H1 (cell line): ENCODE measurements at regions not wholly inside any gene's neighbourhood (a gene's known extent, or its start where the extent isn't known, plus 50 kb on each side); places are given as distances from the start of the nearest gene placed in this dataset.

Source experiments
- CTCF ChIA-PET: fragments of 300-600 bp; sonication (Branson Sonifier 250); formaldehyde crosslinking; loops from one replicate; lab custom pipeline; 2021; ENCODE audit not compliant: partially characterized antibody; lab: Charles Lee
- POLR2A ChIA-PET: fragments of 300-600 bp; sonication (Branson Sonifier 250); formaldehyde crosslinking; loops from one replicate; lab custom pipeline; 2021; ENCODE audit warnings: inconsistent platforms; ENCODE audit not compliant: partially characterized antibody; lab: Charles Lee
- DNase-seq, 2 experiments: peaks; one replicate each; pipeline versions ENCODE4 v3.0.0 to v3.0.0-alpha.2; 2010 to 2022; ENCODE audit warnings: low spot score in 2 of 2, low read depth in 1 of 2, mixed read lengths in 1 of 2
- FAIRE-seq: peaks from 2 replicates; lab custom pipeline; 2011; peaks lifted over from hg19 to GRCh38; lab: Jason Lieb, UNC
- H2AFZ ChIP-seq: 2 replicates; pipeline ENCODE4 v1.8.1; 2012; ENCODE audit warnings: low read length, inconsistent platforms
- H2AK5ac ChIP-seq: 2 replicates; pipeline ENCODE4 v1.6.1; 2013; ENCODE audit warnings: low read depth, low read length
- H2BK120ac ChIP-seq: replicated peaks from 2 replicates; pipeline ENCODE3; 2013; ENCODE audit warnings: low read depth, low read length, inconsistent platforms
- H2BK12ac ChIP-seq: 2 replicates; pipeline ENCODE4 v1.6.1; 2013; ENCODE audit warnings: low read depth, low read length
- H2BK15ac ChIP-seq: 2 replicates; pipeline ENCODE4 v1.6.1; 2013; ENCODE audit warnings: low read length
- H2BK20ac ChIP-seq: 2 replicates; pipeline ENCODE4 v1.6.1; 2013; ENCODE audit warnings: low read length
- H2BK5ac ChIP-seq: 2 replicates; pipeline ENCODE4 v1.6.1; 2013; ENCODE audit warnings: low read depth, low read length
- H3K14ac ChIP-seq: 2 replicates; pipeline ENCODE4 v1.6.1; 2013; ENCODE audit warnings: inconsistent platforms; ENCODE audit not compliant: insufficient read length
- H3K18ac ChIP-seq: 2 replicates; pipeline ENCODE4 v1.6.1; 2013; ENCODE audit warnings: low read length; ENCODE audit errors: extremely low read depth
- H3K23ac ChIP-seq: 2 replicates; pipeline ENCODE4 v1.6.1; 2013; ENCODE audit warnings: inconsistent platforms; ENCODE audit not compliant: insufficient read length
- H3K23me2 ChIP-seq: 2 replicates; pipeline ENCODE4 v1.6.1; 2013; ENCODE audit warnings: low read depth, low read length
- H3K27ac ChIP-seq: 2 replicates; pipeline ENCODE4 v1.6.1; 2011; ENCODE audit warnings: low read depth, low read length, inconsistent platforms
- H3K27me3 ChIP-seq, 4 experiments: replicated peaks in 1 of 4; 1 replicate in 1 of 4; 2 replicates in 3 of 4; pipeline versions ENCODE4 v1.6.1 to v1.8.1; 2011 to 2013; ENCODE audit warnings: low read length in 3 of 4, mild to moderate bottlenecking in 3 of 4, inconsistent platforms in 2 of 4, mixed read lengths in 2 of 4, moderate library complexity in 1 of 4; ENCODE audit not compliant: control insufficient read depth in 3 of 4, insufficient read depth in 3 of 4; ENCODE audit errors: extremely low read depth in 1 of 4
- H3K36me3 ChIP-seq, 4 experiments: 2 replicates each; pipeline versions ENCODE4 v1.6.1 to v1.8.1; 2011 to 2013; ENCODE audit warnings: mild to moderate bottlenecking in 4 of 4, low read length in 3 of 4, moderate library complexity in 2 of 4, control low read depth in 1 of 4, inconsistent platforms in 1 of 4; ENCODE audit not compliant: insufficient read depth in 4 of 4, control insufficient read depth in 2 of 4
- H3K4ac ChIP-seq: replicated peaks from 2 replicates; pipeline ENCODE3; 2013; ENCODE audit warnings: low read length, low read depth, mixed read lengths, inconsistent platforms; ENCODE audit not compliant: insufficient read length
- H3K4me1 ChIP-seq, 4 experiments: replicated peaks in 1 of 4; 1 replicate in 1 of 4; 2 replicates in 3 of 4; pipeline versions ENCODE4 v1.6.1 to v1.8.1; 2011 to 2013; ENCODE audit warnings: low read length in 3 of 4, inconsistent platforms in 2 of 4, mixed read lengths in 1 of 4; ENCODE audit not compliant: insufficient read depth in 4 of 4, control insufficient read depth in 3 of 4
- H3K4me2 ChIP-seq, 2 experiments: 2 replicates each; pipeline versions ENCODE4 v1.6.1 to v1.8.1; 2011 to 2013; ENCODE audit warnings: low read depth in 2 of 2, low read length in 2 of 2, control low read depth in 1 of 2, inconsistent platforms in 1 of 2, mild to moderate bottlenecking in 1 of 2; ENCODE audit not compliant: insufficient read depth in 1 of 2
- H3K4me3 ChIP-seq, 4 experiments: fragments of 200-600, 300-600 bp in 1 of 4; sonication (generic), shearing (Covaris generic), sonication (Bioruptor Twin) in 1 of 4; 2 replicates each; pipeline versions ENCODE4 v1.5.1 to v1.8.1; 2011 to 2016; ENCODE audit warnings: low read length in 4 of 4, low read depth in 3 of 4, control low read depth in 2 of 4, inconsistent platforms in 2 of 4, mild to moderate bottlenecking in 2 of 4, mixed read lengths in 1 of 4, moderate library complexity in 1 of 4; ENCODE audit not compliant: insufficient read depth in 2 of 4; ENCODE audit errors: extremely low read depth in 1 of 4
- H3K56ac ChIP-seq: replicated peaks from 2 replicates; pipeline ENCODE3; 2013; ENCODE audit warnings: low read depth, mild to moderate bottlenecking, mixed read lengths, low read length, inconsistent platforms; ENCODE audit not compliant: insufficient read length
- H3K79me1 ChIP-seq: 2 replicates; pipeline ENCODE4 v1.6.1; 2013; ENCODE audit warnings: low read depth, low read length, control low read depth
- H3K79me2 ChIP-seq, 2 experiments: 2 replicates each; pipeline versions ENCODE4 v1.6.1 to v1.8.1; 2012 to 2013; ENCODE audit warnings: low read length in 2 of 2, mild to moderate bottlenecking in 2 of 2, inconsistent platforms in 1 of 2; ENCODE audit not compliant: insufficient read depth in 2 of 2, control insufficient read depth in 1 of 2
- H3K9ac ChIP-seq, 4 experiments: replicated peaks in 1 of 4; 1 replicate in 1 of 4; 2 replicates in 3 of 4; pipeline versions ENCODE4 v1.6.1 to v1.8.1; 2011 to 2013; ENCODE audit warnings: low read depth in 3 of 4, low read length in 3 of 4, control low read depth in 2 of 4, mild to moderate bottlenecking in 2 of 4, moderate library complexity in 2 of 4, inconsistent platforms in 1 of 4; ENCODE audit errors: extremely low read depth in 1 of 4
- H3K9me3 ChIP-seq, 2 experiments: 2 replicates each; pipeline versions ENCODE4 v1.6.1 to v1.8.1; 2012 to 2013; ENCODE audit warnings: mild to moderate bottlenecking in 2 of 2, moderate library complexity in 2 of 2, control low read depth in 1 of 2, inconsistent platforms in 1 of 2, low read depth in 1 of 2, low read length in 1 of 2, mixed read lengths in 1 of 2; ENCODE audit not compliant: insufficient read depth in 2 of 2
- H4K20me1 ChIP-seq, 2 experiments: replicated peaks in 1 of 2; 2 replicates each; pipeline versions ENCODE3 to v1.8.1; 2011 to 2013; ENCODE audit warnings: inconsistent platforms in 2 of 2, low read length in 2 of 2, mild to moderate bottlenecking in 1 of 2; ENCODE audit not compliant: insufficient read depth in 2 of 2, control insufficient read depth in 1 of 2
- H4K5ac ChIP-seq: 2 replicates; pipeline ENCODE4 v1.6.1; 2013; ENCODE audit warnings: low read length, low read depth, mixed read lengths, inconsistent platforms; ENCODE audit not compliant: insufficient read length
- H4K8ac ChIP-seq: 2 replicates; pipeline ENCODE4 v1.8.0; 2013; ENCODE audit warnings: mild to moderate bottlenecking, moderate library complexity, low read length, inconsistent platforms; ENCODE audit not compliant: insufficient read depth; ENCODE audit errors: extremely low read depth
- H4K91ac ChIP-seq: replicated peaks from 2 replicates; pipeline ENCODE3; 2013; ENCODE audit warnings: low read length, mixed read lengths, inconsistent platforms; ENCODE audit not compliant: insufficient read length
- BRCA1 ChIP-seq: IDR thresholded peaks from 2 replicates; pipeline ENCODE4 v1.6.1; 2012; ENCODE audit warnings: low read depth, low read length, improper control_type of control experiment
- CBX8 ChIP-seq: fragments of 300-800, 300-1000 bp; sonication (generic); IDR thresholded peaks from 2 replicates; pipeline ENCODE4 v1.7.1; 2016; ENCODE audit warnings: low read depth, low read length, borderline replicate concordance
- FOSL1 ChIP-seq: IDR thresholded peaks from 2 replicates; pipeline ENCODE4 v1.6.1; 2011; ENCODE audit warnings: mild to moderate bottlenecking, low read depth, low read length, moderate library complexity; ENCODE audit not compliant: insufficient read depth
- RXRA ChIP-seq: IDR thresholded peaks from 2 replicates; pipeline ENCODE4 v1.6.1; 2011; ENCODE audit warnings: low read depth, mild to moderate bottlenecking, low read length, moderate library complexity; ENCODE audit not compliant: insufficient read depth
- SP1 ChIP-seq: IDR thresholded peaks from 2 replicates; pipeline ENCODE4 v1.6.1; 2011; ENCODE audit warnings: low read depth, low read length
- TAF1 ChIP-seq: IDR thresholded peaks from 2 replicates; pipeline ENCODE4 v1.6.1; 2011; ENCODE audit warnings: mild to moderate bottlenecking, low read depth, low read length
- WGBS, 2 experiments: shearing (Covaris generic) in 1 of 2; methylation state at CpG; one replicate each; pipeline versions ENCODE4 v1.1.6 to v1.1.7; 2013 to 2015; ENCODE audit warnings: low lambda C conversion rate in 2 of 2, mixed read lengths in 2 of 2, inconsistent platforms in 1 of 2, low coverage in 1 of 2, missing lambda C conversion rate in 1 of 2; ENCODE audit not compliant: insufficient replicate concordance in 2 of 2, insufficient coverage in 1 of 2, insufficient read length in 1 of 2; ENCODE audit errors: extremely low coverage in 1 of 2, missing lambda C conversion rate in 1 of 2; 5-methylcytosine and 5-hydroxymethylcytosine counted together
- TF ChIP-seq, protein P1 (sequence below): IDR thresholded peaks from 2 replicates; pipeline ENCODE4 v1.6.1; 2012; ENCODE audit warnings: low read length, inconsistent platforms
- TF ChIP-seq, protein P2 (sequence below), 3 experiments: IDR thresholded peaks; 1 replicate in 2 of 3; 2 replicates in 1 of 3; pipeline versions ENCODE4 v1.5.1 to v1.6.1; 2011; ENCODE audit warnings: low read length in 3 of 3, mild to moderate bottlenecking in 3 of 3, inconsistent platforms in 2 of 3, low read depth in 1 of 3, moderate library complexity in 1 of 3; ENCODE audit not compliant: insufficient read depth in 1 of 3; ENCODE audit errors: control extremely low read depth in 1 of 3

DNA sequence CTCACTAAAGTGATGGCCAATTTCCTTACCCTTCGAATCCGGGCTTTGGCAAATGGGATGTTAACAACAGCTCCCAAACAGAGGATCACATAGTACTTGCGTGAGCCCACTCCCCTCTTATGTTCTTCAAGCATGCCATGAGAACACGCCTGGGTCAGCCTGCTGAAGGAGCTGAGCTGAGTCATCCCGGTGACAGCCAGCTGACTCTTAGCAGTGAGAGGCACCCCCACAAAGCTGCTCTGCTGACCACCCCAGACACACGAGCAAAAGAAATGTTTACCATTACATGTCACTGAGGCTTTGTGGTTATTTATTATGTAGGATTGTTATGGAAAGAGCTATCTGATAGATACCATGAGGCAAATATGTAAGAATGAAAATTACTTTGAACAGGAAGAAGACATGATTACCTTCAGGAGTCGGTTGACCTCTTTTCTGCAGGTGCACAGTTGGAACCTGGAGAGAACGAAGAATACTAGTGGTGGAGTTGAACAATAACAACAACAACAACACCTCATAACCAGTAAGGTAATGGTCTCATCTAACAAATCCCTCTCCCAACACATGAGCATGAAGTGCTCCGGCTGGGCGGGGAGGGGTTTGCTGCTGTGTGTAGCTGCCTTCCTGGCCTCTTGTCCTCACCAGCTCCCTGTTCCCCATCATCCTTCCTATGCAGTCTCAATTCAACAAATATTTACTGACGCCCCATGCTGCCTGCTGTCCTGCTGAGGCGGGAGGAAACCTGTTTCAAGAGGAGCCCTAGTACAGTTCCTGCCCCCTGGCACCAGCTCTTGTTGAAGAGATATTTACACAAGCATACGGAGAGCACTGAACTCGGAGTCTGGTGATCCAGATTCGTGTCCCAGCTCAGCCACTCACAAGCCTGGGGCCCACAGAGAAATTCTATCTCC lies 69.4 kb upstream of the LHFPL2 start:
- no peak overlapping the region for H3K4me2 ChIP-seq
- 87% methylated on average over 15 of the region's 15 CpGs; no CpG with 5 or more reads in 1 of the 2 experiments for WGBS, 2 experiments
- H4K5ac ChIP-seq = no peak overlapping the region
- H4K8ac ChIP-seq = no peak overlapping the region
- H3K9ac ChIP-seq = no peak overlapping the region
- no peaks in the 10 kb centered on the region for H3K27me3 ChIP-seq
- H3K4me3 ChIP-seq = no peak overlapping the region
- H3K14ac ChIP-seq = no peak overlapping the region
- no peaks in the 10 kb centered on the region for H3K36me3 ChIP-seq
- no peak overlapping the region for H3K18ac ChIP-seq
- FAIRE-seq (no peak), DNase-seq (no peak)
- no peaks in the 10 kb centered on the region for H4K20me1 ChIP-seq
- H2BK15ac ChIP-seq = 0 out of 2 replicates have a peak overlapping the region, but pooled peaks have one; percentile 46
- H3K56ac ChIP-seq = no peak overlapping the region
- H3K23ac ChIP-seq = no peak overlapping the region
- peak overlapping the region; percentile 52; the same call in 1 of the 2 replicates for H2BK5ac ChIP-seq
- no peak overlapping the region for H3K27ac ChIP-seq
- no peak overlapping the region for H2BK120ac ChIP-seq
- no peaks in the 10 kb centered on the region for H3K79me1 ChIP-seq
- ChIA-PET POLR2A (no interaction called here), CTCF (interaction anchor here (0.9 to 1.2 kb wide), 2 partner anchors 9 to 19 kb away, joined by 3 to 5 read pairs; no protein-coding TSS in a partner anchor)
- no peak overlapping the region for H4K91ac ChIP-seq
- H2AFZ ChIP-seq = no peak overlapping the region
- H3K4ac ChIP-seq = peak overlapping the region; percentile 69
- H3K9me3 ChIP-seq = no peaks in the 10 kb centered on the region
- no peaks in the 10 kb centered on the region for H3K23me2 ChIP-seq
- no peak overlapping the region for H2AK5ac ChIP-seq
- H2BK12ac ChIP-seq = no peak overlapping the region
- no peak overlapping the region for H2BK20ac ChIP-seq
- H3K4me1 ChIP-seq = peaks cover 0 to 4% (median 2%) of the 10 kb centered on the region in 4 experiments; a peak in 3 of 7 replicates
- H3K79me2 ChIP-seq = no peaks in the 10 kb centered on the region
- TF ChIP-seq, protein P1, sequence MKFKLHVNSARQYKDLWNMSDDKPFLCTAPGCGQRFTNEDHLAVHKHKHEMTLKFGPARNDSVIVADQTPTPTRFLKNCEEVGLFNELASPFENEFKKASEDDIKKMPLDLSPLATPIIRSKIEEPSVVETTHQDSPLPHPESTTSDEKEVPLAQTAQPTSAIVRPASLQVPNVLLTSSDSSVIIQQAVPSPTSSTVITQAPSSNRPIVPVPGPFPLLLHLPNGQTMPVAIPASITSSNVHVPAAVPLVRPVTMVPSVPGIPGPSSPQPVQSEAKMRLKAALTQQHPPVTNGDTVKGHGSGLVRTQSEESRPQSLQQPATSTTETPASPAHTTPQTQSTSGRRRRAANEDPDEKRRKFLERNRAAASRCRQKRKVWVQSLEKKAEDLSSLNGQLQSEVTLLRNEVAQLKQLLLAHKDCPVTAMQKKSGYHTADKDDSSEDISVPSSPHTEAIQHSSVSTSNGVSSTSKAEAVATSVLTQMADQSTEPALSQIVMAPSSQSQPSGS = no peak
- no peak for TF ChIP-seq RXRA
- no peak for TF ChIP-seq BRCA1
- TF ChIP-seq FOSL1 = no peak
- TF ChIP-seq TAF1 = no peak
- no peak for TF ChIP-seq CBX8
- TF ChIP-seq, protein P2, sequence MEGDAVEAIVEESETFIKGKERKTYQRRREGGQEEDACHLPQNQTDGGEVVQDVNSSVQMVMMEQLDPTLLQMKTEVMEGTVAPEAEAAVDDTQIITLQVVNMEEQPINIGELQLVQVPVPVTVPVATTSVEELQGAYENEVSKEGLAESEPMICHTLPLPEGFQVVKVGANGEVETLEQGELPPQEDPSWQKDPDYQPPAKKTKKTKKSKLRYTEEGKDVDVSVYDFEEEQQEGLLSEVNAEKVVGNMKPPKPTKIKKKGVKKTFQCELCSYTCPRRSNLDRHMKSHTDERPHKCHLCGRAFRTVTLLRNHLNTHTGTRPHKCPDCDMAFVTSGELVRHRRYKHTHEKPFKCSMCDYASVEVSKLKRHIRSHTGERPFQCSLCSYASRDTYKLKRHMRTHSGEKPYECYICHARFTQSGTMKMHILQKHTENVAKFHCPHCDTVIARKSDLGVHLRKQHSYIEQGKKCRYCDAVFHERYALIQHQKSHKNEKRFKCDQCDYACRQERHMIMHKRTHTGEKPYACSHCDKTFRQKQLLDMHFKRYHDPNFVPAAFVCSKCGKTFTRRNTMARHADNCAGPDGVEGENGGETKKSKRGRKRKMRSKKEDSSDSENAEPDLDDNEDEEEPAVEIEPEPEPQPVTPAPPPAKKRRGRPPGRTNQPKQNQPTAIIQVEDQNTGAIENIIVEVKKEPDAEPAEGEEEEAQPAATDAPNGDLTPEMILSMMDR (IDR thresholded peaks at IDR 0.05; ENCODE audit: control extremely low read depth in 1 of 3, insufficient read depth in 1 of 3, low read depth in 1 of 3, low read length in 3 of 3) = no peak
- no peak for TF ChIP-seq SP1
